ENCODE measurements at regions not wholly inside any gene's neighbourhood (a gene's known extent, or its start where the extent isn't known, plus 50 kb on each side); places are given as distances from the start of the nearest gene placed in this dataset.

DNA sequence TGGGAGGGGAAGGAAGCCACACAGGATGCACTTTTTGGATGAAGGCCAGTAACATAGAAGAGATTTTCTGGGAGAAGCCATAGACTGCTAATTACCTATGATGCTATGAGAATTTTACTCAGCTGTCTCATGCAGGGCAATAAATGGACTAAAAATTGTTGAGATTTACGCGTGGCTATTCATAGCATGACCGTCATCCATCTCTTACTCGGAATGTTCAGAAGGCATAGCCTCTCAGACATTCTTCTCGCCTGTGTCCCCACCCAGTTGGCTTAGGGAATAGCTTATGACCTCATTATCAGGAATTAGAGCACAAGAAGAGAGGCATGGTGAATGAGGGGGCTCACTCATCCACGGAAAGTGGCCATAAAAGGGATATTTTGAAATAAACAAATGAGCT is 107.9 kb upstream of the ATP10A start:
- TF ChIP-seq, protein P1, sequence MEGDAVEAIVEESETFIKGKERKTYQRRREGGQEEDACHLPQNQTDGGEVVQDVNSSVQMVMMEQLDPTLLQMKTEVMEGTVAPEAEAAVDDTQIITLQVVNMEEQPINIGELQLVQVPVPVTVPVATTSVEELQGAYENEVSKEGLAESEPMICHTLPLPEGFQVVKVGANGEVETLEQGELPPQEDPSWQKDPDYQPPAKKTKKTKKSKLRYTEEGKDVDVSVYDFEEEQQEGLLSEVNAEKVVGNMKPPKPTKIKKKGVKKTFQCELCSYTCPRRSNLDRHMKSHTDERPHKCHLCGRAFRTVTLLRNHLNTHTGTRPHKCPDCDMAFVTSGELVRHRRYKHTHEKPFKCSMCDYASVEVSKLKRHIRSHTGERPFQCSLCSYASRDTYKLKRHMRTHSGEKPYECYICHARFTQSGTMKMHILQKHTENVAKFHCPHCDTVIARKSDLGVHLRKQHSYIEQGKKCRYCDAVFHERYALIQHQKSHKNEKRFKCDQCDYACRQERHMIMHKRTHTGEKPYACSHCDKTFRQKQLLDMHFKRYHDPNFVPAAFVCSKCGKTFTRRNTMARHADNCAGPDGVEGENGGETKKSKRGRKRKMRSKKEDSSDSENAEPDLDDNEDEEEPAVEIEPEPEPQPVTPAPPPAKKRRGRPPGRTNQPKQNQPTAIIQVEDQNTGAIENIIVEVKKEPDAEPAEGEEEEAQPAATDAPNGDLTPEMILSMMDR (IDR thresholded peaks at IDR 0.05) = no peak
- TF ChIP-seq EZH2 (IDR thresholded peaks at IDR 0.05; ENCODE audit: borderline replicate concordance, insufficient read depth, low read depth, low read length, poor library complexity, severe bottlenecking) = no peak
